ENCODE measurements at regions not wholly inside any gene's neighbourhood (a gene's known extent, or its start where the extent isn't known, plus 50 kb on each side); places are given as distances from the start of the nearest gene placed in this dataset.

DNA sequence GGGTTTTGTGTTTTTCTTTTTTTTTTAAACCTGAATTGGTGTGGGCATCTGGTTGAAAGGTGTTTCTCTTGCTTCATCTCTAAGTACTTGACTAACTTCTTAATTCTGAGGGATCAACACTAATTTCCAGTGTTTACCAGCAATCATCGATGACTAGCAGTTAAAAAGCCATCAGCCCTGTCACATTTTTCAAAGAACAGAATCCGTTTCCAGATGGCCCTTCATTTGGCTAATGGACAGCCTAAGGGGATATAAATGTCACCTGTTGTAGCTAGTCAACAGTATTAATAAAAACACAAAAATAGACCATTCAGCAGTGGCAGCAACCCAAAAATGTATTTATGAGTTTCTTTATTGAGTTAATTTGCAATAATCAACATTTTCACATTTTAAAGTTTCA is 1076.5 kb downstream of the MAT2B start:
- peaks cover 5% of the 10 kb centered on the region; the same call in 1 of the 2 replicates for H3K9me3 Mint-ChIP-seq
- no peaks in the 10 kb centered on the region for H3K36me3 Mint-ChIP-seq

DNA sequence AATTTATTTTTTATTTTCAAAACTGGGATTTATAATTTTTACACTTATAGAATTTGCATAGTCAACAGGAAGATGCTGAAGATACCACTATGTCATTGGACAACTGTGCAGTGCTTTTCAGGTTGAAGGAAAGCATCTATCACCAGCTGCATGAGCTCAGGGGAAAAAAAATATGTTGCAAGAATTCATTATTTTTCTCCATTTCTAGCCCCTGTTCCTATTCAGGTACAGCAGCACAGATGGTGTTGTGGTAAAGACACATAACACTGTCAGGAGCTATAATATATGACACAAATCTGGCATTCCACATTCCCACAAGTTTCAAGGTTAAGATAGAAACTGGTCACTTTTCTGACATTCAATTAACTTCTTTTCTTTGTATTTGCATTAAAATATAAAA is 1088.6 kb downstream of the MAT2B start:
- Mint-ChIP-seq H3K36me3 (peaks cover 3% of the 10 kb centered on the region), H3K4me3 (no peak overlapping the region), H3K27ac (no peak overlapping the region), H3K27me3 (ENCODE audit: low read depth) (no peaks in the 10 kb centered on the region), H3K4me1 (peaks cover 4% of the 10 kb centered on the region; the same call in 1 of the 2 replicates), H3K9me3 (peaks cover 4% of the 10 kb centered on the region)
- ChIA-PET CTCF (no interaction called here), POLR2A (no interaction called here)
- DNase-seq (ENCODE audit: low spot score) (no peak), ATAC-seq (no peak)
- TF ChIP-seq FOXK1 (CRISPR knock-in tag; IDR thresholded peaks at IDR 0.05) (no peak), NFE2L1 (CRISPR knock-in tag; IDR thresholded peaks at IDR 0.05) (no peak), HMGA2 (CRISPR knock-in tag; IDR thresholded peaks at IDR 0.05) (no peak), ZNF423 (CRISPR knock-in tag; IDR thresholded peaks at IDR 0.05) (no peak)
- TF ChIP-seq, protein P1, sequence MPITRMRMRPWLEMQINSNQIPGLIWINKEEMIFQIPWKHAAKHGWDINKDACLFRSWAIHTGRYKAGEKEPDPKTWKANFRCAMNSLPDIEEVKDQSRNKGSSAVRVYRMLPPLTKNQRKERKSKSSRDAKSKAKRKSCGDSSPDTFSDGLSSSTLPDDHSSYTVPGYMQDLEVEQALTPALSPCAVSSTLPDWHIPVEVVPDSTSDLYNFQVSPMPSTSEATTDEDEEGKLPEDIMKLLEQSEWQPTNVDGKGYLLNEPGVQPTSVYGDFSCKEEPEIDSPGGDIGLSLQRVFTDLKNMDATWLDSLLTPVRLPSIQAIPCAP (CRISPR knock-in tag; IDR thresholded peaks at IDR 0.05): no peak
- TF ChIP-seq, protein P2, sequence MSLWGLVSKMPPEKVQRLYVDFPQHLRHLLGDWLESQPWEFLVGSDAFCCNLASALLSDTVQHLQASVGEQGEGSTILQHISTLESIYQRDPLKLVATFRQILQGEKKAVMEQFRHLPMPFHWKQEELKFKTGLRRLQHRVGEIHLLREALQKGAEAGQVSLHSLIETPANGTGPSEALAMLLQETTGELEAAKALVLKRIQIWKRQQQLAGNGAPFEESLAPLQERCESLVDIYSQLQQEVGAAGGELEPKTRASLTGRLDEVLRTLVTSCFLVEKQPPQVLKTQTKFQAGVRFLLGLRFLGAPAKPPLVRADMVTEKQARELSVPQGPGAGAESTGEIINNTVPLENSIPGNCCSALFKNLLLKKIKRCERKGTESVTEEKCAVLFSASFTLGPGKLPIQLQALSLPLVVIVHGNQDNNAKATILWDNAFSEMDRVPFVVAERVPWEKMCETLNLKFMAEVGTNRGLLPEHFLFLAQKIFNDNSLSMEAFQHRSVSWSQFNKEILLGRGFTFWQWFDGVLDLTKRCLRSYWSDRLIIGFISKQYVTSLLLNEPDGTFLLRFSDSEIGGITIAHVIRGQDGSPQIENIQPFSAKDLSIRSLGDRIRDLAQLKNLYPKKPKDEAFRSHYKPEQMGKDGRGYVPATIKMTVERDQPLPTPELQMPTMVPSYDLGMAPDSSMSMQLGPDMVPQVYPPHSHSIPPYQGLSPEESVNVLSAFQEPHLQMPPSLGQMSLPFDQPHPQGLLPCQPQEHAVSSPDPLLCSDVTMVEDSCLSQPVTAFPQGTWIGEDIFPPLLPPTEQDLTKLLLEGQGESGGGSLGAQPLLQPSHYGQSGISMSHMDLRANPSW (CRISPR knock-in tag; conservative IDR thresholded peaks at IDR 0.05; ENCODE audit: low read depth): no peak

More for the DNA sequence above, 1076.5 kb downstream of the MAT2B start:
- H3K27me3 Mint-ChIP-seq (ENCODE audit: low read depth): no peaks in the 10 kb centered on the region; the same call in 1 of the 2 replicates
- TF ChIP-seq NR1H2 (CRISPR knock-in tag; IDR thresholded peaks at IDR 0.05): no peak
- no peak for TF ChIP-seq CBFB (CRISPR knock-in tag; IDR thresholded peaks at IDR 0.05; ENCODE audit: low read depth)
- H3K27ac Mint-ChIP-seq: no peak overlapping the region
- no peak overlapping the region for H3K4me3 Mint-ChIP-seq
- no peaks in the 10 kb centered on the region for H3K4me1 Mint-ChIP-seq
- ChIA-PET POLR2A (no interaction called here), CTCF (no interaction called here)
- ATAC-seq (no peak), DNase-seq (ENCODE audit: low spot score) (no peak)

DNA sequence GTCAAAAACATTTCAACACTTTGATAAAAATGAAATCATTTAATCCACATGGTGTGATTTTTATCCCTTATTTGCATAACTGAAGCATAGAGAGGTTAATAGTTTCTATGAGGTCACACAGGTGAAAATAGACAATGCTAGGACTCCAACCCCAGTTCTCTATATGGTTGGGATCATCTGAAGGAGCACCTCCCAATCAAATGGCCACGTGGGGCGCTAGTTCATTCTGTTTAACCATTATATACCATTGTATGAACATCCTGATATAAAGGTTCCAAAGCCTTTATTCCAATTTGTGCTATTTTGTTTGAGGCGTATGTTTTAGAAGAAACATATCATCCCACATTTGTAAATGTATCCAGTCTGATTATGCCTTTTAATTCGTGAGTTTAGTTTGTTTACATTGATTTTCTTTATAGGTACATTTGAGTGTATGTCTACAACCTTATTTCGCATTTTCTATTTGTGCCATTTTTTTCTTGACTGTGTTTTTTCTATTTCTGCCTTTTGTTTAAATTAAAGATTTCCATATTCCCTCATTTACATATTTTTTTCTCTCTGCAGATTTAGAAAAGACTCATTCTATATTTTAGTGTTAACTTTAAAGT is 1092.0 kb downstream of the MAT2B start:
- H3K4me3 Mint-ChIP-seq: no peak overlapping the region
- peak; percentile 53 for DNase-seq (ENCODE audit: low spot score)
- no peaks in the 10 kb centered on the region for H3K27me3 Mint-ChIP-seq (ENCODE audit: low read depth)
- no peaks in the 10 kb centered on the region for H3K4me1 Mint-ChIP-seq
- ATAC-seq: peak; percentile 83
- no peaks in the 10 kb centered on the region for H3K36me3 Mint-ChIP-seq
- POLR2A ChIA-PET: no interaction called here
- H3K9me3 Mint-ChIP-seq: peaks cover 9% of the 10 kb centered on the region
- TF ChIP-seq, protein P3, sequence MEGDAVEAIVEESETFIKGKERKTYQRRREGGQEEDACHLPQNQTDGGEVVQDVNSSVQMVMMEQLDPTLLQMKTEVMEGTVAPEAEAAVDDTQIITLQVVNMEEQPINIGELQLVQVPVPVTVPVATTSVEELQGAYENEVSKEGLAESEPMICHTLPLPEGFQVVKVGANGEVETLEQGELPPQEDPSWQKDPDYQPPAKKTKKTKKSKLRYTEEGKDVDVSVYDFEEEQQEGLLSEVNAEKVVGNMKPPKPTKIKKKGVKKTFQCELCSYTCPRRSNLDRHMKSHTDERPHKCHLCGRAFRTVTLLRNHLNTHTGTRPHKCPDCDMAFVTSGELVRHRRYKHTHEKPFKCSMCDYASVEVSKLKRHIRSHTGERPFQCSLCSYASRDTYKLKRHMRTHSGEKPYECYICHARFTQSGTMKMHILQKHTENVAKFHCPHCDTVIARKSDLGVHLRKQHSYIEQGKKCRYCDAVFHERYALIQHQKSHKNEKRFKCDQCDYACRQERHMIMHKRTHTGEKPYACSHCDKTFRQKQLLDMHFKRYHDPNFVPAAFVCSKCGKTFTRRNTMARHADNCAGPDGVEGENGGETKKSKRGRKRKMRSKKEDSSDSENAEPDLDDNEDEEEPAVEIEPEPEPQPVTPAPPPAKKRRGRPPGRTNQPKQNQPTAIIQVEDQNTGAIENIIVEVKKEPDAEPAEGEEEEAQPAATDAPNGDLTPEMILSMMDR (IDR thresholded peaks at IDR 0.05): 0 out of 2 replicates have a peak, but pooled peaks have one; percentile 13
- no peak for TF ChIP-seq IRF2 (CRISPR knock-in tag; IDR thresholded peaks at IDR 0.05; ENCODE audit: borderline replicate concordance, low read depth)
- CTCF ChIA-PET: no interaction called here
- no peak overlapping the region for H3K27ac Mint-ChIP-seq

DNA sequence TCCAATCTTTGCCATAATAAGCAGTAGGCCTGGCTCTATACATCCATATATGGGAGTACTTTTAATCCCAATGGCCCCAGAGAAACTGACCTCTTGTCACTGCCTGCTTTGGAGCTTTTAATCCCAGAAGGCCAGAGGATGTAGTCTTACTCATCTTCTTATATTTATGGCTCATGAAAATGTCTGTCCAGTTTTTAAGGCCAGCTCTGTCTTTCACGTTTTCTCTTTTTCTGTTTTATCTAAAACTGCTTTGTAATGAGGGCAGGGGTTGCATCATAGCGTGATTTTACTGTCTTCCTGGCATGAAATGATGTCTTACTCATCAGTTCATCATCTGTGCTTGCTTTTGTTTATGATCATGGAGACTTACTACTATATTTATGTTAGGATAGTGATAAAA is 1094.9 kb downstream of the MAT2B start:
- Mint-ChIP-seq H3K4me1 (no peaks in the 10 kb centered on the region), H3K9me3 (peaks cover 9% of the 10 kb centered on the region), H3K36me3 (no peaks in the 10 kb centered on the region), H3K27ac (no peak overlapping the region), H3K27me3 (ENCODE audit: low read depth) (no peaks in the 10 kb centered on the region), H3K4me3 (no peak overlapping the region)
- ChIA-PET CTCF (no interaction called here), POLR2A (no interaction called here)
- DNase-seq (ENCODE audit: low spot score) (no peak), ATAC-seq (no peak)
- TF ChIP-seq GRHL2 (CRISPR knock-in tag; IDR thresholded peaks at IDR 0.05; ENCODE audit: insufficient replicate concordance, severe bottlenecking): no peak
- no peak for TF ChIP-seq ELF4 (CRISPR knock-in tag; IDR thresholded peaks at IDR 0.05; ENCODE audit: low read depth)
- TF ChIP-seq GTF2I (CRISPR knock-in tag; conservative IDR thresholded peaks at IDR 0.05): no peak
- no peak for TF ChIP-seq MXD4 (CRISPR knock-in tag; IDR thresholded peaks at IDR 0.05; ENCODE audit: borderline replicate concordance)
- TF ChIP-seq, protein P4, sequence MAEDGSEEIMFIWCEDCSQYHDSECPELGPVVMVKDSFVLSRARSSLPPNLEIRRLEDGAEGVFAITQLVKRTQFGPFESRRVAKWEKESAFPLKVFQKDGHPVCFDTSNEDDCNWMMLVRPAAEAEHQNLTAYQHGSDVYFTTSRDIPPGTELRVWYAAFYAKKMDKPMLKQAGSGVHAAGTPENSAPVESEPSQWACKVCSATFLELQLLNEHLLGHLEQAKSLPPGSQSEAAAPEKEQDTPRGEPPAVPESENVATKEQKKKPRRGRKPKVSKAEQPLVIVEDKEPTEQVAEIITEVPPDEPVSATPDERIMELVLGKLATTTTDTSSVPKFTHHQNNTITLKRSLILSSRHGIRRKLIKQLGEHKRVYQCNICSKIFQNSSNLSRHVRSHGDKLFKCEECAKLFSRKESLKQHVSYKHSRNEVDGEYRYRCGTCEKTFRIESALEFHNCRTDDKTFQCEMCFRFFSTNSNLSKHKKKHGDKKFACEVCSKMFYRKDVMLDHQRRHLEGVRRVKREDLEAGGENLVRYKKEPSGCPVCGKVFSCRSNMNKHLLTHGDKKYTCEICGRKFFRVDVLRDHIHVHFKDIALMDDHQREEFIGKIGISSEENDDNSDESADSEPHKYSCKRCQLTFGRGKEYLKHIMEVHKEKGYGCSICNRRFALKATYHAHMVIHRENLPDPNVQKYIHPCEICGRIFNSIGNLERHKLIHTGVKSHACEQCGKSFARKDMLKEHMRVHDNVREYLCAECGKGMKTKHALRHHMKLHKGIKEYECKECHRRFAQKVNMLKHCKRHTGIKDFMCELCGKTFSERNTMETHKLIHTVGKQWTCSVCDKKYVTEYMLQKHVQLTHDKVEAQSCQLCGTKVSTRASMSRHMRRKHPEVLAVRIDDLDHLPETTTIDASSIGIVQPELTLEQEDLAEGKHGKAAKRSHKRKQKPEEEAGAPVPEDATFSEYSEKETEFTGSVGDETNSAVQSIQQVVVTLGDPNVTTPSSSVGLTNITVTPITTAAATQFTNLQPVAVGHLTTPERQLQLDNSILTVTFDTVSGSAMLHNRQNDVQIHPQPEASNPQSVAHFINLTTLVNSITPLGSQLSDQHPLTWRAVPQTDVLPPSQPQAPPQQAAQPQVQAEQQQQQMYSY (CRISPR knock-in tag; IDR thresholded peaks at IDR 0.05): no peak
- no peak for TF ChIP-seq NFYB (CRISPR knock-in tag; conservative IDR thresholded peaks at IDR 0.05; ENCODE audit: low read depth)
- TF ChIP-seq, protein P5, sequence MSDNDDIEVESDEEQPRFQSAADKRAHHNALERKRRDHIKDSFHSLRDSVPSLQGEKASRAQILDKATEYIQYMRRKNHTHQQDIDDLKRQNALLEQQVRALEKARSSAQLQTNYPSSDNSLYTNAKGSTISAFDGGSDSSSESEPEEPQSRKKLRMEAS (CRISPR knock-in tag; IDR thresholded peaks at IDR 0.05): no peak
- TF ChIP-seq ESRRA (CRISPR knock-in tag; IDR thresholded peaks at IDR 0.05; ENCODE audit: borderline replicate concordance): no peak
- TF ChIP-seq TEAD1 (CRISPR knock-in tag; IDR thresholded peaks at IDR 0.05): no peak
- TF ChIP-seq ZNF232 (CRISPR knock-in tag; IDR thresholded peaks at IDR 0.05): no peak
- TF ChIP-seq ZNF317 (CRISPR knock-in tag; IDR thresholded peaks at IDR 0.05; ENCODE audit: borderline replicate concordance, low read depth): no peak
- TF ChIP-seq NR3C1 (CRISPR knock-in tag; conservative IDR thresholded peaks at IDR 0.05; ENCODE audit: low read depth): no peak
